ENCODE measurements at regions not wholly inside any gene's neighbourhood (a gene's known extent, or its start where the extent isn't known, plus 50 kb on each side); places are given as distances from the start of the nearest gene placed in this dataset.
"Not testable (repeated sequence)": the region's sequence is repeated elsewhere in the genome, so short reads cannot be mapped to it uniquely, and the experiment has no call there.

DNA sequence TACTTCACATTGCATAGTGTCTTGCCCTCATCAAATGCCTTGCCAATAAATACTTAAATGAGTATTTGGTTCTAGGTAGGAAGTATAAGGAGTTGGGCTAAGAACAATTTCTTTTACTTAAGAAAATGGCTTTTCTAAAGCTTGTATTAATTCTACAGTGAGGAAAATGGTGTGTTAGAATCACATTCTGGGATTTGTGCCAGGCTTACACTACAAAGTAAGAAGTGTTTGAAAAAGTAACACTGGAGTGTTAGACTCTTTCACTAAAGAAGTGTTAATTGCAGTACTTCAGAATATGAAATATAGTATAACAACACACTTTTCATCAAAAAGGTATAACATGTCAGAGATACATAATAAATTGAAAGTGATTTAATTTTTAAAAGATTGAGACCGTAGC, 328.7 kb downstream of the C3orf38 start:
- Histone ChIP-seq H2AFZ (ENCODE audit: low read depth, low read length) (no peak overlapping the region), H3K4me1 (ENCODE audit: low read length) (no peaks in the 10 kb centered on the region), H3K27ac (ENCODE audit: low read length) (no peak overlapping the region), H3K36me3 (replicated peaks; ENCODE audit: low read depth, low read length) (no peaks in the 10 kb centered on the region), H3K79me2 (ENCODE audit: low read length) (no peaks in the 10 kb centered on the region), H3K27me3 (ENCODE audit: low read depth, low read length) (no peaks in the 10 kb centered on the region), H3K4me2 (ENCODE audit: low read length) (no peak overlapping the region), H3K9ac (ENCODE audit: low read length) (no peak overlapping the region), H4K20me1 (ENCODE audit: insufficient read depth, low read length) (no peaks in the 10 kb centered on the region), H3K9me3 (ENCODE audit: insufficient read depth, low read length) (no peaks in the 10 kb centered on the region), H3K4me3 (ENCODE audit: low read length) (no peak overlapping the region)
- no peak for TF ChIP-seq EZH2phosphoT487 (IDR thresholded peaks at IDR 0.05; ENCODE audit: low read depth)
- TF ChIP-seq, protein P1, sequence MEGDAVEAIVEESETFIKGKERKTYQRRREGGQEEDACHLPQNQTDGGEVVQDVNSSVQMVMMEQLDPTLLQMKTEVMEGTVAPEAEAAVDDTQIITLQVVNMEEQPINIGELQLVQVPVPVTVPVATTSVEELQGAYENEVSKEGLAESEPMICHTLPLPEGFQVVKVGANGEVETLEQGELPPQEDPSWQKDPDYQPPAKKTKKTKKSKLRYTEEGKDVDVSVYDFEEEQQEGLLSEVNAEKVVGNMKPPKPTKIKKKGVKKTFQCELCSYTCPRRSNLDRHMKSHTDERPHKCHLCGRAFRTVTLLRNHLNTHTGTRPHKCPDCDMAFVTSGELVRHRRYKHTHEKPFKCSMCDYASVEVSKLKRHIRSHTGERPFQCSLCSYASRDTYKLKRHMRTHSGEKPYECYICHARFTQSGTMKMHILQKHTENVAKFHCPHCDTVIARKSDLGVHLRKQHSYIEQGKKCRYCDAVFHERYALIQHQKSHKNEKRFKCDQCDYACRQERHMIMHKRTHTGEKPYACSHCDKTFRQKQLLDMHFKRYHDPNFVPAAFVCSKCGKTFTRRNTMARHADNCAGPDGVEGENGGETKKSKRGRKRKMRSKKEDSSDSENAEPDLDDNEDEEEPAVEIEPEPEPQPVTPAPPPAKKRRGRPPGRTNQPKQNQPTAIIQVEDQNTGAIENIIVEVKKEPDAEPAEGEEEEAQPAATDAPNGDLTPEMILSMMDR (IDR thresholded peaks at IDR 0.05; ENCODE audit: low read depth, low read length): no peak

GRCh38 chr3:88480822-88481221, 331.1 kb downstream of the C3orf38 start:
- H3K36me3 ChIP-seq (replicated peaks; ENCODE audit: low read depth, low read length): no peaks in the 10 kb centered on the region
- H3K9ac ChIP-seq (ENCODE audit: low read length): no peak overlapping the region
- H2AFZ ChIP-seq (ENCODE audit: low read depth, low read length): no peak overlapping the region
- TF ChIP-seq EZH2phosphoT487 (IDR thresholded peaks at IDR 0.05; ENCODE audit: low read depth): no peak
- TF ChIP-seq, protein P1 (IDR thresholded peaks at IDR 0.05; ENCODE audit: low read depth, low read length): no peak
- no peaks in the 10 kb centered on the region for H3K4me1 ChIP-seq (ENCODE audit: low read length)
- no peaks in the 10 kb centered on the region for H3K79me2 ChIP-seq (ENCODE audit: low read length)
- no peaks in the 10 kb centered on the region for H4K20me1 ChIP-seq (ENCODE audit: insufficient read depth, low read length)
- H3K27ac ChIP-seq (ENCODE audit: low read length): no peak overlapping the region
- no peaks in the 10 kb centered on the region for H3K9me3 ChIP-seq (ENCODE audit: insufficient read depth, low read length)
- no peaks in the 10 kb centered on the region for H3K27me3 ChIP-seq (ENCODE audit: low read depth, low read length)
- no peak overlapping the region for H3K4me2 ChIP-seq (ENCODE audit: low read length)
- no peak overlapping the region for H3K4me3 ChIP-seq (ENCODE audit: low read length)

DNA sequence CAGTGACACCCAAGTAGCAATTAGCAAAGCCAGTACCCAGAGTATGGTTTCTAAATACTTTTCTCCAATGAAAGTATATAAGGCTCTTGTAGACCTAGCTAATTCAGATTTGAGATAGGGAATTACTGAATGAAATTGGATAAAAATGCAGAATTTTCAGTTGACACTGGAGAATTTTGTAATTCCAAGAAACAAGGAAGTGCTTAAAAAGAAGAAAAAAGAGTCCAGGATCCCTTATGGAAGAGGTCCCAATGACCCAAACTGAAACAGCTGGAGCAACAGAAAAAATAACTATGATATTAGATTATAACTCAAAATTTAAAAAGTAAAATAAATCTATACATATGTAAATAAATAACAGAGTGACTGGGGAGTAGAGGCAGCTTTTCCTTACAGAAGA, 335.2 kb downstream of the C3orf38 start:
- H3K4me2 ChIP-seq (ENCODE audit: low read length): no peak overlapping the region
- no peaks in the 10 kb centered on the region for H3K9me3 ChIP-seq (ENCODE audit: insufficient read depth, low read length)
- H3K79me2 ChIP-seq (ENCODE audit: low read length): no peaks in the 10 kb centered on the region
- H3K27ac ChIP-seq (ENCODE audit: low read length): no peak overlapping the region
- H3K4me1 ChIP-seq (ENCODE audit: low read length): no peaks in the 10 kb centered on the region
- no peak for TF ChIP-seq EZH2phosphoT487 (IDR thresholded peaks at IDR 0.05; ENCODE audit: low read depth)
- TF ChIP-seq, protein P1 (IDR thresholded peaks at IDR 0.05; ENCODE audit: low read depth, low read length): no peak
- no peaks in the 10 kb centered on the region for H3K27me3 ChIP-seq (ENCODE audit: low read depth, low read length)
- no peaks in the 10 kb centered on the region for H4K20me1 ChIP-seq (ENCODE audit: insufficient read depth, low read length)
- H2AFZ ChIP-seq (ENCODE audit: low read depth, low read length): no peak overlapping the region
- H3K9ac ChIP-seq (ENCODE audit: low read length): no peak overlapping the region
- no peak overlapping the region for H3K4me3 ChIP-seq (ENCODE audit: low read length)
- H3K36me3 ChIP-seq (replicated peaks; ENCODE audit: low read depth, low read length): no peaks in the 10 kb centered on the region

DNA sequence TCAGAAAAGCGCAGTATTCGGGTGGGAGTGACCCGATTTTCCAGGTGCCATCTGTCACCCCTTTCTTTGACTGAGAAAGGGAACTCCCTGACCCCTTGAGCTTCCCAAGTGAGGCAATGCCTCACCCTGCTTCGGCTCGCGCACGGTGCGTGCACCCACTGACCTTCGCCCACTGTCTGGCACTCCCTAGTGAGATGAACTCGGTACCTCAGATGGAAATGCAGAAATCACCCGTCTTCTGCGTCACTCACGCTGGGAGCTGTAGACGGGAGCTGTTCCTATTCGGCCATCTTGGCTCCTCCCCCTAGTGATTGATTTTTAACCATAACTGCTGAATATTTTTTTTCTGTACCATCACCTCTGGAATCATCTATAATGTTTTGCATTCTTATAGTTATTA, 359.1 kb downstream of the C3orf38 start:
- not testable (repeated sequence) for H4K20me1 ChIP-seq (ENCODE audit: insufficient read depth, low read length); H3K4me2 ChIP-seq (ENCODE audit: low read length); H2AFZ ChIP-seq (ENCODE audit: low read depth, low read length); H3K36me3 ChIP-seq (replicated peaks; ENCODE audit: low read depth, low read length); H3K9ac ChIP-seq (ENCODE audit: low read length); H3K79me2 ChIP-seq (ENCODE audit: low read length); H3K9me3 ChIP-seq (ENCODE audit: insufficient read depth, low read length); H3K27me3 ChIP-seq (ENCODE audit: low read depth, low read length); H3K4me3 ChIP-seq (ENCODE audit: low read length); H3K4me1 ChIP-seq (ENCODE audit: low read length); H3K27ac ChIP-seq (ENCODE audit: low read length)

- Histone ChIP-seq H3K27me3 (ENCODE audit: low read depth, low read length) (no peaks in the 10 kb centered on the region), H3K4me3 (ENCODE audit: low read length) (no peak overlapping the region), H3K27ac (ENCODE audit: low read length) (no peak overlapping the region), H3K4me1 (ENCODE audit: low read length) (no peaks in the 10 kb centered on the region), H3K79me2 (ENCODE audit: low read length) (no peaks in the 10 kb centered on the region), H4K20me1 (ENCODE audit: insufficient read depth, low read length) (no peaks in the 10 kb centered on the region), H3K9ac (ENCODE audit: low read length) (no peak overlapping the region), H3K4me2 (ENCODE audit: low read length) (no peak overlapping the region), H3K9me3 (ENCODE audit: insufficient read depth, low read length) (no peaks in the 10 kb centered on the region), H2AFZ (ENCODE audit: low read depth, low read length) (no peak overlapping the region), H3K36me3 (replicated peaks; ENCODE audit: low read depth, low read length) (no peaks in the 10 kb centered on the region)
- no peak for TF ChIP-seq EZH2phosphoT487 (IDR thresholded peaks at IDR 0.05; ENCODE audit: low read depth)
- TF ChIP-seq, protein P1 (IDR thresholded peaks at IDR 0.05; ENCODE audit: low read depth, low read length): no peak
These were observed 359.8 kb downstream of the C3orf38 start for GRCh38 chr3:88509582-88509981.

All from OCI-LY3 (cell line).